ENCODE measurements at regions not wholly inside any gene's neighbourhood (a gene's known extent, or its start where the extent isn't known, plus 50 kb on each side); places are given as distances from the start of the nearest gene placed in this dataset.
"Not testable (repeated sequence)": the region's sequence is repeated elsewhere in the genome, so short reads cannot be mapped to it uniquely, and the experiment has no call there.

GRCh38 chr3:145032791-145033190 is 1061.2 kb downstream of the DIPK2A start:
- no peaks in the 10 kb centered on the region for H3K27me3 ChIP-seq (ENCODE audit: control insufficient read depth, insufficient read depth, low read length)
- no peaks in the 10 kb centered on the region for H3K36me3 ChIP-seq (ENCODE audit: control insufficient read depth, insufficient read depth, low read length)
- no peak overlapping the region for H3K4me3 ChIP-seq (ENCODE audit: low read length)
- H3K4me1 ChIP-seq (ENCODE audit: control insufficient read depth, insufficient read depth, low read length), result no peaks in the 10 kb centered on the region
- H3K9me3 ChIP-seq (ENCODE audit: control insufficient read depth, low read depth, low read length), result no peaks in the 10 kb centered on the region
- no CpG with 5 or more reads among the region's 1 CpG for WGBS (ENCODE audit: insufficient coverage, low lambda C conversion rate)
- DNase-seq, result no peak
- no peak overlapping the region for H3K27ac ChIP-seq (ENCODE audit: low read length)

GRCh38 chr3:145035682-145036081 is 1064.1 kb downstream of the DIPK2A start:
- Histone ChIP-seq H3K36me3 (ENCODE audit: control insufficient read depth, insufficient read depth, low read length) (no peaks in the 10 kb centered on the region), H3K9me3 (ENCODE audit: control insufficient read depth, low read depth, low read length) (no peaks in the 10 kb centered on the region), H3K4me1 (ENCODE audit: control insufficient read depth, insufficient read depth, low read length) (no peaks in the 10 kb centered on the region), H3K27ac (ENCODE audit: low read length) (no peak overlapping the region), H3K27me3 (ENCODE audit: control insufficient read depth, insufficient read depth, low read length) (no peaks in the 10 kb centered on the region), H3K4me3 (ENCODE audit: low read length) (no peak overlapping the region)
- no CpG with 5 or more reads among the region's 1 CpG for WGBS (ENCODE audit: insufficient coverage, low lambda C conversion rate)
- no peak for DNase-seq

- H3K27ac ChIP-seq (ENCODE audit: low read length), result not testable (repeated sequence)
These were observed 1082.4 kb downstream of the DIPK2A start for GRCh38 chr3:145054055-145054454.

GRCh38 chr3:145055375-145056076 is 1083.9 kb downstream of the DIPK2A start:
- no peak overlapping the region for H3K4me3 ChIP-seq (ENCODE audit: low read length)
- H3K27me3 ChIP-seq (ENCODE audit: control insufficient read depth, insufficient read depth, low read length), result no peaks in the 10 kb centered on the region
- no CpG with 5 or more reads among the region's 1 CpG for WGBS (ENCODE audit: insufficient coverage, low lambda C conversion rate)
- no peak overlapping the region for H3K27ac ChIP-seq (ENCODE audit: low read length)
- no peak for DNase-seq
- no peaks in the 10 kb centered on the region for H3K9me3 ChIP-seq (ENCODE audit: control insufficient read depth, low read depth, low read length)
- no peaks in the 10 kb centered on the region for H3K36me3 ChIP-seq (ENCODE audit: control insufficient read depth, insufficient read depth, low read length)
- no peaks in the 10 kb centered on the region for H3K4me1 ChIP-seq (ENCODE audit: control insufficient read depth, insufficient read depth, low read length)

More at GRCh38 chr3:145054055-145054454, 1082.4 kb downstream of the DIPK2A start:
- not testable (repeated sequence) for H3K36me3 ChIP-seq (ENCODE audit: control insufficient read depth, insufficient read depth, low read length); H3K4me1 ChIP-seq (ENCODE audit: control insufficient read depth, insufficient read depth, low read length); DNase-seq; H3K9me3 ChIP-seq (ENCODE audit: control insufficient read depth, low read depth, low read length); H3K4me3 ChIP-seq (ENCODE audit: low read length); H3K27me3 ChIP-seq (ENCODE audit: control insufficient read depth, insufficient read depth, low read length)
- WGBS (ENCODE audit: insufficient coverage, low lambda C conversion rate), result no CpG with 5 or more reads among the region's 2 CpGs

- Histone ChIP-seq H3K4me1 (ENCODE audit: control insufficient read depth, insufficient read depth, low read length) (no peaks in the 10 kb centered on the region), H3K27ac (ENCODE audit: low read length) (no peak overlapping the region), H3K27me3 (ENCODE audit: control insufficient read depth, insufficient read depth, low read length) (no peaks in the 10 kb centered on the region), H3K36me3 (ENCODE audit: control insufficient read depth, insufficient read depth, low read length) (no peaks in the 10 kb centered on the region), H3K4me3 (ENCODE audit: low read length) (no peak overlapping the region), H3K9me3 (ENCODE audit: control insufficient read depth, low read depth, low read length) (no peaks in the 10 kb centered on the region)
- WGBS (ENCODE audit: insufficient coverage, low lambda C conversion rate), result no CpG with 5 or more reads among the region's 1 CpG
- DNase-seq, result no peak
These were observed 1086.9 kb downstream of the DIPK2A start for GRCh38 chr3:145058483-145058882.

GRCh38 chr3:145063616-145064015 is 1092.0 kb downstream of the DIPK2A start:
- 100% methylated on average over 3 of the region's 5 CpGs for WGBS (ENCODE audit: insufficient coverage, low lambda C conversion rate)
- Histone ChIP-seq H3K9me3 (ENCODE audit: control insufficient read depth, low read depth, low read length) (no peaks in the 10 kb centered on the region), H3K27me3 (ENCODE audit: control insufficient read depth, insufficient read depth, low read length) (no peaks in the 10 kb centered on the region), H3K4me1 (ENCODE audit: control insufficient read depth, insufficient read depth, low read length) (no peaks in the 10 kb centered on the region), H3K4me3 (ENCODE audit: low read length) (no peak overlapping the region), H3K36me3 (ENCODE audit: control insufficient read depth, insufficient read depth, low read length) (no peaks in the 10 kb centered on the region), H3K27ac (ENCODE audit: low read length) (no peak overlapping the region)
- no peak for DNase-seq

- H3K27me3 ChIP-seq (ENCODE audit: control insufficient read depth, insufficient read depth, low read length), result no peaks in the 10 kb centered on the region
- H3K4me1 ChIP-seq (ENCODE audit: control insufficient read depth, insufficient read depth, low read length), result no peaks in the 10 kb centered on the region
- DNase-seq, result no peak
- no peaks in the 10 kb centered on the region for H3K9me3 ChIP-seq (ENCODE audit: control insufficient read depth, low read depth, low read length)
- H3K27ac ChIP-seq (ENCODE audit: low read length), result no peak overlapping the region
- H3K36me3 ChIP-seq (ENCODE audit: control insufficient read depth, insufficient read depth, low read length), result no peaks in the 10 kb centered on the region
- no peak overlapping the region for H3K4me3 ChIP-seq (ENCODE audit: low read length)
- WGBS (ENCODE audit: insufficient coverage, low lambda C conversion rate), result 100% methylated on average over 1 of the region's 2 CpGs
These were observed 1090.2 kb downstream of the PLOD2 start for GRCh38 chr3:145070795-145071194.

- Histone ChIP-seq H3K27ac (ENCODE audit: low read length) (no peak overlapping the region), H3K9me3 (ENCODE audit: control insufficient read depth, low read depth, low read length) (no peaks in the 10 kb centered on the region), H3K4me3 (ENCODE audit: low read length) (no peak overlapping the region), H3K4me1 (ENCODE audit: control insufficient read depth, insufficient read depth, low read length) (no peaks in the 10 kb centered on the region), H3K27me3 (ENCODE audit: control insufficient read depth, insufficient read depth, low read length) (no peaks in the 10 kb centered on the region), H3K36me3 (ENCODE audit: control insufficient read depth, insufficient read depth, low read length) (no peaks in the 10 kb centered on the region)
- no CpG with 5 or more reads among the region's 2 CpGs for WGBS (ENCODE audit: insufficient coverage, low lambda C conversion rate)
- DNase-seq, result no peak
These were observed 1081.5 kb downstream of the PLOD2 start for GRCh38 chr3:145079436-145079835.

- no peak for DNase-seq
- WGBS (ENCODE audit: insufficient coverage, low lambda C conversion rate), result no CpG with 5 or more reads among the region's 1 CpG
- no peaks in the 10 kb centered on the region for H3K9me3 ChIP-seq (ENCODE audit: control insufficient read depth, low read depth, low read length)
- no peaks in the 10 kb centered on the region for H3K36me3 ChIP-seq (ENCODE audit: control insufficient read depth, insufficient read depth, low read length)
- no peak overlapping the region for H3K27ac ChIP-seq (ENCODE audit: low read length)
- H3K27me3 ChIP-seq (ENCODE audit: control insufficient read depth, insufficient read depth, low read length), result no peaks in the 10 kb centered on the region
- no peaks in the 10 kb centered on the region for H3K4me1 ChIP-seq (ENCODE audit: control insufficient read depth, insufficient read depth, low read length)
- H3K4me3 ChIP-seq (ENCODE audit: low read length), result no peak overlapping the region
These were observed 1073.9 kb downstream of the PLOD2 start for GRCh38 chr3:145087038-145087437.

- Histone ChIP-seq H3K4me3 (ENCODE audit: low read length) (no peak overlapping the region), H3K9me3 (ENCODE audit: control insufficient read depth, low read depth, low read length) (no peaks in the 10 kb centered on the region), H3K27ac (ENCODE audit: low read length) (no peak overlapping the region), H3K36me3 (ENCODE audit: control insufficient read depth, insufficient read depth, low read length) (no peaks in the 10 kb centered on the region), H3K27me3 (ENCODE audit: control insufficient read depth, insufficient read depth, low read length) (no peaks in the 10 kb centered on the region), H3K4me1 (ENCODE audit: control insufficient read depth, insufficient read depth, low read length) (no peaks in the 10 kb centered on the region)
- 29% methylated on average over 1 of the region's 2 CpGs for WGBS (ENCODE audit: insufficient coverage, low lambda C conversion rate)
- DNase-seq, result no peak
These were observed 1072.1 kb downstream of the PLOD2 start for GRCh38 chr3:145088917-145089316.

- no peak for DNase-seq
- H3K4me1 ChIP-seq (ENCODE audit: control insufficient read depth, insufficient read depth, low read length), result no peaks in the 10 kb centered on the region
- no peaks in the 10 kb centered on the region for H3K9me3 ChIP-seq (ENCODE audit: control insufficient read depth, low read depth, low read length)
- no peak overlapping the region for H3K27ac ChIP-seq (ENCODE audit: low read length)
- H3K4me3 ChIP-seq (ENCODE audit: low read length), result no peak overlapping the region
- no peaks in the 10 kb centered on the region for H3K27me3 ChIP-seq (ENCODE audit: control insufficient read depth, insufficient read depth, low read length)
- no CpG with 5 or more reads among the region's 2 CpGs for WGBS (ENCODE audit: insufficient coverage, low lambda C conversion rate)
- H3K36me3 ChIP-seq (ENCODE audit: control insufficient read depth, insufficient read depth, low read length), result no peaks in the 10 kb centered on the region
These were observed 1071.6 kb downstream of the PLOD2 start for GRCh38 chr3:145089337-145089736.

All from large intestine (tissue), 3 donors.